ENCODE measurements at regions not wholly inside any gene's neighbourhood (a gene's known extent, or its start where the extent isn't known, plus 50 kb on each side); places are given as distances from the start of the nearest gene placed in this dataset.

GRCh38 chr1:36689992-36690391 lies 207.3 kb upstream of the CSF3R start (continued):
- TF ChIP-seq KDM1A (IDR thresholded peaks at IDR 0.05; ENCODE audit: borderline replicate concordance, low read length) = no peak
- TF ChIP-seq KDM4A (IDR thresholded peaks at IDR 0.05; ENCODE audit: low read depth, low read length, severe bottlenecking) = no peak
- TF ChIP-seq ATF3 (IDR thresholded peaks at IDR 0.05; ENCODE audit: insufficient read depth, low read depth, low read length) = no peak
- no peak for TF ChIP-seq USF2 (IDR thresholded peaks at IDR 0.05; ENCODE audit: low read length)
- TF ChIP-seq SIRT6 (IDR thresholded peaks at IDR 0.05; ENCODE audit: low read length) = no peak

All from H1 (cell line).